Stomach (tissue), 8 donors: ENCODE measurements at regions not wholly inside any gene's neighbourhood (a gene's known extent, or its start where the extent isn't known, plus 50 kb on each side); places are given as distances from the start of the nearest gene placed in this dataset.

Experiments
- DNase-seq, 2 donors: peaks; one replicate each; pipeline versions ENCODE4 v3.0.0 to v3.0.0-alpha.2; 2013 to 2019
- H3K27ac ChIP-seq, 5 donors: fragments of 200-600 bp in 4 of 5; sonication (generic) in 4 of 5; one replicate each; pipeline ENCODE4 v1.5.1; 2013 to 2019; ENCODE audit warnings: mild to moderate bottlenecking in 1 of 5, moderate library complexity in 1 of 5
- H3K27me3 ChIP-seq, 3 donors: fragments of 200-600 bp; sonication (generic); one replicate each; pipeline ENCODE4 v1.5.1; 2017 to 2019; ENCODE audit warnings: mixed run types in 1 of 3
- H3K36me3 ChIP-seq, 4 donors: fragments of 200-600 bp; sonication (generic); 1 replicate in 3 of 4; 2 replicates in 1 of 4; pipeline ENCODE4 v1.5.1; 2016 to 2019
- H3K4me1 ChIP-seq, 4 donors: fragments of 200-600 bp; sonication (generic); one replicate each; pipeline ENCODE4 v1.5.1; 2016 to 2019
- H3K4me3 ChIP-seq, 4 donors: fragments of 200-600 bp; sonication (generic) in 3 of 4; one replicate each; pipeline ENCODE4 v1.5.1; 2016 to 2019; ENCODE audit warnings: mild to moderate bottlenecking in 1 of 4
- H3K9me3 ChIP-seq, 4 donors: fragments of 200-600 bp; sonication (generic); one replicate each; pipeline ENCODE4 v1.5.1; 2016 to 2019
- CTCF ChIP-seq, 7 experiments: fragments of 450-650 bp in 4 of 7; fragments of 200-600 bp in 3 of 7; sonication (generic) in 3 of 7; IDR thresholded peaks; one replicate each; pipeline ENCODE4 v1.5.1; 2016 to 2019; ENCODE audit warnings: antibody characterized with exemption in 7 of 7, control low read depth in 2 of 7, mild to moderate bottlenecking in 1 of 7
- EP300 ChIP-seq: sonication (generic); formaldehyde crosslinking; IDR thresholded peaks from one replicate; pipeline ENCODE4 v1.6.1; 2017; ENCODE audit warnings: antibody characterized with exemption
- POLR2A ChIP-seq, 4 donors: fragments of 450-650 bp; IDR thresholded peaks; one replicate each; pipeline ENCODE4 v1.6.1; 2016; ENCODE audit warnings: antibody characterized with exemption in 4 of 4, control low read depth in 2 of 4, mild to moderate bottlenecking in 1 of 4, moderate library complexity in 1 of 4
- POLR2AphosphoS5 ChIP-seq, 3 donors: sonication (generic); formaldehyde crosslinking; IDR thresholded peaks; one replicate each; pipeline ENCODE4 v1.6.1; 2016; ENCODE audit warnings: antibody characterized with exemption in 3 of 3
- WGBS, 5 donors: extraction: QIAGEN DNeasy Blood & Tissue Kit in 3 of 5; methylation state at CpG; one replicate each; pipeline versions ENCODE4 v1.1.5 to v1.1.7; 2013 to 2018; 5-methylcytosine and 5-hydroxymethylcytosine counted together
- intact Hi-C: fragments of 100-400 bp; cut with DNase I; formaldehyde crosslinking; loops from one replicate; pipeline ENCODE4 v1.15.1; 2023; ENCODE audit warnings: low total_unique reads
- donor health status: healthy with polysubstance abuse.
- donor health status: Bipolar disorder and iron deficiency.
- donor health status: healthy.

- intact Hi-C loops = no loop called here
- H3K36me3 ChIP-seq = no peaks in the 10 kb centered on the region
- DNase-seq = peak in 1 of 2 donors; percentile 50
- H3K27me3 ChIP-seq = no peaks in the 10 kb centered on the region
- H3K9me3 ChIP-seq = no peaks in the 10 kb centered on the region
- H3K4me1 ChIP-seq = peaks cover 0 to 14% (median 4%) of the 10 kb centered on the region in 4 donors
- H3K4me3 ChIP-seq = no peak overlapping the region
- WGBS, 5 donors = 79 to 91% (median 85%) methylated on average over 6 to 7 of the region's 7 CpGs
- TF ChIP-seq CTCF (IDR thresholded peaks at IDR 0.05) (no peak), POLR2A (IDR thresholded peaks at IDR 0.05) (no peak), EP300 (no peak), POLR2AphosphoS5 (IDR thresholded peaks at IDR 0.05) (no peak)
- H3K27ac ChIP-seq = no peak overlapping the region
These were observed 140.7 kb downstream of the PFKFB3 start for GRCh38 chr10:6343305-6344010.

- intact Hi-C loops = no loop called here
- 94 to 100% (median 96%) methylated on average over 1 of the region's 1 CpG for WGBS, 5 donors
- Histone ChIP-seq H3K4me3 (no peak overlapping the region), H3K36me3 (no peaks in the 10 kb centered on the region), H3K9me3 (no peaks in the 10 kb centered on the region), H3K27me3 (no peaks in the 10 kb centered on the region), H3K27ac (no peak overlapping the region), H3K4me1 (peaks cover 0 to 14% (median 4%) of the 10 kb centered on the region in 4 donors)
- TF ChIP-seq EP300 (no peak), POLR2AphosphoS5 (IDR thresholded peaks at IDR 0.05) (no peak), CTCF (IDR thresholded peaks at IDR 0.05) (no peak), POLR2A (IDR thresholded peaks at IDR 0.05) (no peak)
- no peak for DNase-seq
These were observed 142.7 kb downstream of the PFKFB3 start for GRCh38 chr10:6345404-6345803.

- Histone ChIP-seq H3K4me1 (peaks cover 0 to 14% (median 4%) of the 10 kb centered on the region in 4 donors), H3K9me3 (no peaks in the 10 kb centered on the region), H3K4me3 (no peak overlapping the region), H3K27me3 (no peaks in the 10 kb centered on the region), H3K36me3 (no peaks in the 10 kb centered on the region), H3K27ac (no peak overlapping the region)
- no peak for DNase-seq
- intact Hi-C loops = no loop called here
- no peak for TF ChIP-seq POLR2A (IDR thresholded peaks at IDR 0.05)
- no peak for TF ChIP-seq EP300
- TF ChIP-seq CTCF (IDR thresholded peaks at IDR 0.05) = no peak
- no peak for TF ChIP-seq POLR2AphosphoS5 (IDR thresholded peaks at IDR 0.05)
- WGBS, 5 donors = 95 to 100% (median 97%) methylated on average over 2 of the region's 2 CpGs
These were observed 143.9 kb downstream of the PFKFB3 start for GRCh38 chr10:6346631-6347030.

GRCh38 chr10:6347391-6347951, 144.7 kb downstream of the PFKFB3 start:
- H3K4me3 ChIP-seq = no peak overlapping the region

More at GRCh38 chr10:6347391-6347951, 144.7 kb downstream of the PFKFB3 start:
- DNase-seq = no peak
- 63 to 71% (median 64%) methylated on average over 13 of the region's 13 CpGs for WGBS, 5 donors
- Histone ChIP-seq H3K27me3 (no peaks in the 10 kb centered on the region), H3K4me1 (peaks cover 0 to 14% (median 4%) of the 10 kb centered on the region in 4 donors), H3K36me3 (no peaks in the 10 kb centered on the region), H3K27ac (peak overlapping the region in 3 of 5 donors; percentile 22 to 68 (median 60)), H3K9me3 (no peaks in the 10 kb centered on the region)
- intact Hi-C loops = no loop called here
- TF ChIP-seq CTCF (IDR thresholded peaks at IDR 0.05) (no peak), POLR2A (IDR thresholded peaks at IDR 0.05) (no peak), EP300 (no peak), POLR2AphosphoS5 (IDR thresholded peaks at IDR 0.05) (no peak)
